ENCODE measurements at regions not wholly inside any gene's neighbourhood (a gene's known extent, or its start where the extent isn't known, plus 50 kb on each side); places are given as distances from the start of the nearest gene placed in this dataset.

- BruUV-seq (replicated peaks), result no TSS peak
Measured at GRCh38 chr12:119258149-119258548, 76.4 kb upstream of the CCDC60 start.

GRCh38 chr12:119258556-119258955 lies 76.0 kb upstream of the CCDC60 start:
- in situ Hi-C loops (cut with HindIII; ENCODE audit: low pct_unique_long_range_greater_than_20kb, low sequenced_read_pairs), result no loop called here
- no peak overlapping the region for H3K27ac ChIP-seq (ENCODE audit: low read length)
- no peaks in the 10 kb centered on the region for H3K27me3 ChIP-seq (ENCODE audit: control insufficient read depth, insufficient read depth, low read length)
- DNase-seq (ENCODE audit: low read depth, low spot score) (no peak), ATAC-seq (no peak)
- no peak overlapping the region for H3K4me3 ChIP-seq (ENCODE audit: low read depth in 2 of 2, low read length in 2 of 2)
- TF ChIP-seq, protein P1, sequence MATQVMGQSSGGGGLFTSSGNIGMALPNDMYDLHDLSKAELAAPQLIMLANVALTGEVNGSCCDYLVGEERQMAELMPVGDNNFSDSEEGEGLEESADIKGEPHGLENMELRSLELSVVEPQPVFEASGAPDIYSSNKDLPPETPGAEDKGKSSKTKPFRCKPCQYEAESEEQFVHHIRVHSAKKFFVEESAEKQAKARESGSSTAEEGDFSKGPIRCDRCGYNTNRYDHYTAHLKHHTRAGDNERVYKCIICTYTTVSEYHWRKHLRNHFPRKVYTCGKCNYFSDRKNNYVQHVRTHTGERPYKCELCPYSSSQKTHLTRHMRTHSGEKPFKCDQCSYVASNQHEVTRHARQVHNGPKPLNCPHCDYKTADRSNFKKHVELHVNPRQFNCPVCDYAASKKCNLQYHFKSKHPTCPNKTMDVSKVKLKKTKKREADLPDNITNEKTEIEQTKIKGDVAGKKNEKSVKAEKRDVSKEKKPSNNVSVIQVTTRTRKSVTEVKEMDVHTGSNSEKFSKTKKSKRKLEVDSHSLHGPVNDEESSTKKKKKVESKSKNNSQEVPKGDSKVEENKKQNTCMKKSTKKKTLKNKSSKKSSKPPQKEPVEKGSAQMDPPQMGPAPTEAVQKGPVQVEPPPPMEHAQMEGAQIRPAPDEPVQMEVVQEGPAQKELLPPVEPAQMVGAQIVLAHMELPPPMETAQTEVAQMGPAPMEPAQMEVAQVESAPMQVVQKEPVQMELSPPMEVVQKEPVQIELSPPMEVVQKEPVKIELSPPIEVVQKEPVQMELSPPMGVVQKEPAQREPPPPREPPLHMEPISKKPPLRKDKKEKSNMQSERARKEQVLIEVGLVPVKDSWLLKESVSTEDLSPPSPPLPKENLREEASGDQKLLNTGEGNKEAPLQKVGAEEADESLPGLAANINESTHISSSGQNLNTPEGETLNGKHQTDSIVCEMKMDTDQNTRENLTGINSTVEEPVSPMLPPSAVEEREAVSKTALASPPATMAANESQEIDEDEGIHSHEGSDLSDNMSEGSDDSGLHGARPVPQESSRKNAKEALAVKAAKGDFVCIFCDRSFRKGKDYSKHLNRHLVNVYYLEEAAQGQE (IDR thresholded peaks at IDR 0.05; ENCODE audit: insufficient read depth in 1 of 2, low read depth in 2 of 2, low read length in 1 of 2), result no peak
- no peak for TF ChIP-seq POLR2AphosphoS5 (IDR thresholded peaks at IDR 0.05; ENCODE audit: low read depth, low read length)
- no peak for TF ChIP-seq SIN3A (IDR thresholded peaks at IDR 0.05; ENCODE audit: borderline replicate concordance, insufficient read depth, low read depth, low read length)
- no peak for TF ChIP-seq TCF7L2 (IDR thresholded peaks at IDR 0.05; ENCODE audit: low read depth, low read length)
- TF ChIP-seq, protein P2, sequence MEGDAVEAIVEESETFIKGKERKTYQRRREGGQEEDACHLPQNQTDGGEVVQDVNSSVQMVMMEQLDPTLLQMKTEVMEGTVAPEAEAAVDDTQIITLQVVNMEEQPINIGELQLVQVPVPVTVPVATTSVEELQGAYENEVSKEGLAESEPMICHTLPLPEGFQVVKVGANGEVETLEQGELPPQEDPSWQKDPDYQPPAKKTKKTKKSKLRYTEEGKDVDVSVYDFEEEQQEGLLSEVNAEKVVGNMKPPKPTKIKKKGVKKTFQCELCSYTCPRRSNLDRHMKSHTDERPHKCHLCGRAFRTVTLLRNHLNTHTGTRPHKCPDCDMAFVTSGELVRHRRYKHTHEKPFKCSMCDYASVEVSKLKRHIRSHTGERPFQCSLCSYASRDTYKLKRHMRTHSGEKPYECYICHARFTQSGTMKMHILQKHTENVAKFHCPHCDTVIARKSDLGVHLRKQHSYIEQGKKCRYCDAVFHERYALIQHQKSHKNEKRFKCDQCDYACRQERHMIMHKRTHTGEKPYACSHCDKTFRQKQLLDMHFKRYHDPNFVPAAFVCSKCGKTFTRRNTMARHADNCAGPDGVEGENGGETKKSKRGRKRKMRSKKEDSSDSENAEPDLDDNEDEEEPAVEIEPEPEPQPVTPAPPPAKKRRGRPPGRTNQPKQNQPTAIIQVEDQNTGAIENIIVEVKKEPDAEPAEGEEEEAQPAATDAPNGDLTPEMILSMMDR (IDR thresholded peaks at IDR 0.05), result no peak
- H3K36me3 ChIP-seq (ENCODE audit: control insufficient read depth, insufficient read depth, low read length), result no peaks in the 10 kb centered on the region
- ChIA-PET CTCF (interaction anchor here (0.6 kb wide), 1 partner anchor 410 kb away, joined by 4 read pairs; the partner anchor contains the start of gene PRKAB1), POLR2A (no interaction called here)
- no peaks in the 10 kb centered on the region for H3K9me3 ChIP-seq (ENCODE audit: control insufficient read depth, insufficient read depth, low read depth, low read length)
- no TSS peak for BruUV-seq (replicated peaks)
- no peaks in the 10 kb centered on the region for H3K4me1 ChIP-seq (ENCODE audit: control insufficient read depth, insufficient read depth, low read length)
- intact Hi-C loops (cut with micrococcal nuclease; ENCODE audit: unreplicated experiment), result no loop called here

More at GRCh38 chr12:119258149-119258548, 76.4 kb upstream of the CCDC60 start:
- Histone ChIP-seq H3K4me3 (ENCODE audit: low read depth in 2 of 2, low read length in 2 of 2) (no peak overlapping the region), H3K36me3 (ENCODE audit: control insufficient read depth, insufficient read depth, low read length) (no peaks in the 10 kb centered on the region), H3K27ac (ENCODE audit: low read length) (no peak overlapping the region), H3K4me1 (ENCODE audit: control insufficient read depth, insufficient read depth, low read length) (no peaks in the 10 kb centered on the region), H3K27me3 (ENCODE audit: control insufficient read depth, insufficient read depth, low read length) (no peaks in the 10 kb centered on the region), H3K9me3 (ENCODE audit: control insufficient read depth, insufficient read depth, low read depth, low read length) (no peaks in the 10 kb centered on the region)
- CTCF ChIA-PET, result no interaction called here
- POLR2A ChIA-PET, result no interaction called here
- DNase-seq (ENCODE audit: low read depth, low spot score) (no peak), ATAC-seq (no peak)
- intact Hi-C loops (cut with micrococcal nuclease; ENCODE audit: unreplicated experiment) (no loop called here), in situ Hi-C loops (cut with HindIII; ENCODE audit: low pct_unique_long_range_greater_than_20kb, low sequenced_read_pairs) (no loop called here)
- TF ChIP-seq, protein P1 (IDR thresholded peaks at IDR 0.05; ENCODE audit: insufficient read depth in 1 of 2, low read depth in 2 of 2, low read length in 1 of 2), result no peak
- TF ChIP-seq, protein P2 (IDR thresholded peaks at IDR 0.05), result no peak
- TF ChIP-seq POLR2AphosphoS5 (IDR thresholded peaks at IDR 0.05; ENCODE audit: low read depth, low read length) (no peak), SIN3A (IDR thresholded peaks at IDR 0.05; ENCODE audit: borderline replicate concordance, insufficient read depth, low read depth, low read length) (no peak), TCF7L2 (IDR thresholded peaks at IDR 0.05; ENCODE audit: low read depth, low read length) (no peak)

All from Panc1 (cell line).